A549 (cell line): ENCODE measurements at regions not wholly inside any gene's neighbourhood (a gene's known extent, or its start where the extent isn't known, plus 50 kb on each side); places are given as distances from the start of the nearest gene placed in this dataset.

Source experiments
- BHLHE40 ChIP-seq: IDR thresholded peaks from 2 replicates; pipeline ENCODE4 v1.6.1; 2012; ENCODE audit warnings: low read depth, low read length, inconsistent platforms
- CTCF ChIP-seq: fragments of >200 bp; sonication (Bioruptor Twin); formaldehyde crosslinking; IDR thresholded peaks from 3 replicates; pipeline ENCODE4 v1.5.1; 2016
- EP300 ChIP-seq, 2 experiments: fragments of >200 bp; sonication (Bioruptor Twin); formaldehyde crosslinking; IDR thresholded peaks; 2 replicates in 1 of 2; 3 replicates in 1 of 2; pipeline ENCODE4 v1.6.1; 2016 to 2017

GRCh38 chr12:69131077-69131476, 108.3 kb upstream of the CPSF6 start:
- TF ChIP-seq EP300 (IDR thresholded peaks at IDR 0.05), result no peak
- TF ChIP-seq BHLHE40, result no peak
- no peak for TF ChIP-seq CTCF
